B cell (primary cell): ENCODE measurements at regions not wholly inside any gene's neighbourhood (a gene's known extent, or its start where the extent isn't known, plus 50 kb on each side); places are given as distances from the start of the nearest gene placed in this dataset.

Experiments used
- CTCF ChIP-seq: fragments of 200-600 bp; IDR thresholded peaks from one replicate; pipeline ENCODE4 v1.8.0; 2022; ENCODE audit warnings: antibody characterized with exemption, mild to moderate bottlenecking
- EZH2 ChIP-seq: IDR thresholded peaks from 2 replicates; pipeline ENCODE4 v1.6.1; 2012; ENCODE audit warnings: borderline replicate concordance, low read depth, mild to moderate bottlenecking, moderate library complexity, low read length; ENCODE audit not compliant: insufficient read depth, poor library complexity, severe bottlenecking

DNA sequence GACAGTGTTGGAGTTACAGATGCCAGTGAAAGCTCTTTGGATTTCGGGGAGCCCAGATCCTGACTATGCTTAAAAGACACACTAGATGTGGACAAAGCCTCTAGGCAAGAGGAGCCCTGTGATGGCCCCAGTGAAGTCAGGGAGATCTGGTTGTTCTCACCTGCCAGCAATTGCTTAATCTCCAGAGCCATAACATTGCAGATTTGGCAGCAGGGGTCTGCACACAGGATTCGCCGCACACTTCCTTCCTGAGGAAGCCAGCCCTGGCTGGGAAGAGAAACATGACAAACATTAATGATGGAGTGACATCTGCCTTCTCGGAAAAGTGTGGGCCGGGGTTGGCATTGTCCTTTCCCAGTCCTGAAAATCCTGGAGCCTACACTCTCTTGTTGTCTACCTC lies 65.2 kb upstream of the PHF24 start:
- TF ChIP-seq EZH2 (no peak), CTCF (no peak)
